COLO668 (cell line): ENCODE measurements at regions not wholly inside any gene's neighbourhood (a gene's known extent, or its start where the extent isn't known, plus 50 kb on each side); places are given as distances from the start of the nearest gene placed in this dataset.

Experiments used
- DNase-seq: peaks from one replicate; lab custom pipeline; 2025; ENCODE audit not compliant: unreplicated experiment; lab: John Stamatoyannopoulos, UW

GRCh38 chr18:59086522-59086921 is 53.2 kb upstream of the SEC11C start:
- no peak for DNase-seq

GRCh38 chr18:59087391-59087790 is 52.3 kb upstream of the SEC11C start:
- peak; percentile 28 for DNase-seq
